HepG2 (cell line): ENCODE measurements at regions not wholly inside any gene's neighbourhood (a gene's known extent, or its start where the extent isn't known, plus 50 kb on each side); places are given as distances from the start of the nearest gene placed in this dataset.

Experiments
- CREB1 ChIP-seq, 2 experiments: fragments of 450-650 bp in 1 of 2; IDR thresholded peaks; 2 replicates each; pipeline ENCODE4 v1.6.1; 2016 to 2017; ENCODE audit warnings: control low read depth in 1 of 2, mild to moderate bottlenecking in 1 of 2, missing compliant biosample characterization in 1 of 2, missing genetic modification characterization in 1 of 2
- CTCF ChIP-seq: sonication (generic); formaldehyde crosslinking; IDR thresholded peaks from 2 replicates; pipeline ENCODE4 v1.5.0; 2020; ENCODE audit warnings: mild to moderate bottlenecking, missing genetic modification reagents, moderate library complexity
- TCF7L2 ChIP-seq: IDR thresholded peaks from 2 replicates; pipeline ENCODE4 v1.6.1; 2011; ENCODE audit warnings: mild to moderate bottlenecking, low read depth, low read length, moderate library complexity
- THYN1 ChIP-seq: sonication (generic); formaldehyde crosslinking; IDR thresholded peaks from 2 replicates; pipeline ENCODE4 v1.8.1; 2023; ENCODE audit warnings: low read depth, mild to moderate bottlenecking, moderate library complexity, missing genetic modification reagents, borderline replicate concordance
- ZNF614 ChIP-seq: IDR thresholded peaks from 2 replicates; pipeline ENCODE4 v1.6.1; 2018; ENCODE audit warnings: missing biosample characterization, missing genetic modification reagents, inconsistent platforms, borderline replicate concordance
- ZNF800 ChIP-seq: sonication (generic); formaldehyde crosslinking; IDR thresholded peaks from 2 replicates; pipeline ENCODE4 v1.4.0; 2020; ENCODE audit warnings: missing genetic modification reagents

- TF ChIP-seq ZNF800, result no peak
- TF ChIP-seq ZNF614, result no peak
- TF ChIP-seq CTCF (CRISPR knock-in tag), result no peak
- TF ChIP-seq TCF7L2, result no peak
- no peak for TF ChIP-seq THYN1 (CRISPR knock-in tag)
- TF ChIP-seq CREB1 (IDR thresholded peaks at IDR 0.05), result no peak
- no peak for TF ChIP-seq CREB1 (CRISPR knock-in tag; IDR thresholded peaks at IDR 0.05)
These were observed 63.1 kb upstream of the STEAP1B start for GRCh38 chr7:22563032-22563501.
